Vagina (tissue), 2 donors: ENCODE measurements at regions not wholly inside any gene's neighbourhood (a gene's known extent, or its start where the extent isn't known, plus 50 kb on each side); places are given as distances from the start of the nearest gene placed in this dataset.

Experiments
- CTCF ChIP-seq, 3 experiments: fragments of 450-650 bp in 2 of 3; fragments of 200-600 bp in 1 of 3; sonication (generic) in 1 of 3; IDR thresholded peaks; one replicate each; pipeline ENCODE4 v1.5.1; 2017 to 2019; ENCODE audit warnings: antibody characterized with exemption in 3 of 3, mild to moderate bottlenecking in 2 of 3, moderate library complexity in 2 of 3
- POLR2AphosphoS5 ChIP-seq, 2 donors: sonication (generic); formaldehyde crosslinking; IDR thresholded peaks; one replicate each; pipeline ENCODE4 v1.9.0; 2017; ENCODE audit warnings: antibody characterized with exemption in 2 of 2, mild to moderate bottlenecking in 2 of 2, low read depth in 1 of 2; ENCODE audit not compliant: insufficient read depth in 1 of 2

GRCh38 chr4:71254451-71255012 lies 84.3 kb upstream of the SLC4A4 start:
- TF ChIP-seq CTCF (IDR thresholded peaks at IDR 0.05) (no peak), POLR2AphosphoS5 (IDR thresholded peaks at IDR 0.05; ENCODE audit: insufficient read depth in 1 of 2, low read depth in 1 of 2) (no peak)
